Coronary artery (tissue), 2 donors: ENCODE measurements at regions not wholly inside any gene's neighbourhood (a gene's known extent, or its start where the extent isn't known, plus 50 kb on each side); places are given as distances from the start of the nearest gene placed in this dataset.

Experiments used
- DNase-seq: peaks from one replicate; pipeline ENCODE4 v3.0.0-alpha.2; 2017; ENCODE audit warnings: low spot score
- H3K27ac ChIP-seq, 2 donors: fragments of 200-600 bp; sonication (generic); one replicate each; pipeline ENCODE4 v1.5.1; 2016 to 2019
- H3K4me3 ChIP-seq: fragments of 200-600 bp; sonication (generic); 2 replicates; pipeline ENCODE4 v1.5.1; 2016; ENCODE audit warnings: mild to moderate bottlenecking, moderate library complexity
- CTCF ChIP-seq: fragments of 200-600 bp; sonication (generic); IDR thresholded peaks from one replicate; pipeline ENCODE4 v1.5.1; 2019; ENCODE audit warnings: antibody characterized with exemption

GRCh38 chr7:144937199-144937598 is 101.3 kb upstream of the TPK1 start:
- no peak for DNase-seq
- Histone ChIP-seq H3K4me3 (no peak overlapping the region), H3K27ac (no peak overlapping the region)
- no peak for TF ChIP-seq CTCF

- no peak overlapping the region for H3K4me3 ChIP-seq
- no peak for TF ChIP-seq CTCF
- no peak overlapping the region for H3K27ac ChIP-seq
- no peak for DNase-seq
Observed at GRCh38 chr7:144936314-144936713, 100.5 kb upstream of the TPK1 start.

- Histone ChIP-seq H3K4me3 (no peak overlapping the region), H3K27ac (no peak overlapping the region)
- TF ChIP-seq CTCF = no peak
- no peak for DNase-seq
Observed at GRCh38 chr7:144910411-144910810, 74.6 kb upstream of the TPK1 start.

GRCh38 chr7:144908943-144909556 is 73.2 kb upstream of the TPK1 start:
- no peak for DNase-seq
- Histone ChIP-seq H3K4me3 (no peak overlapping the region), H3K27ac (no peak overlapping the region)
- TF ChIP-seq CTCF = no peak

- TF ChIP-seq CTCF = no peak
- no peak overlapping the region for H3K4me3 ChIP-seq
- no peak for DNase-seq
- H3K27ac ChIP-seq = no peak overlapping the region
Observed at GRCh38 chr7:144908324-144908723, 72.5 kb upstream of the TPK1 start.

- DNase-seq = no peak
- no peak for TF ChIP-seq CTCF
- no peak overlapping the region for H3K4me3 ChIP-seq
- H3K27ac ChIP-seq = no peak overlapping the region
Observed at GRCh38 chr7:144907577-144907976, 71.7 kb upstream of the TPK1 start.

- no peak overlapping the region for H3K4me3 ChIP-seq
- TF ChIP-seq CTCF = no peak
- no peak overlapping the region for H3K27ac ChIP-seq
- DNase-seq = no peak
Observed at GRCh38 chr7:144903201-144903600, 67.3 kb upstream of the TPK1 start.
